NCI-H2081 (cell line): ENCODE measurements at regions not wholly inside any gene's neighbourhood (a gene's known extent, or its start where the extent isn't known, plus 50 kb on each side); places are given as distances from the start of the nearest gene placed in this dataset.
"Not testable (repeated sequence)": the region's sequence is repeated elsewhere in the genome, so short reads cannot be mapped to it uniquely, and the experiment has no call there.

ENCODE experiments used
- DNase-seq, 2 experiments: peaks; one replicate each; lab custom pipeline; 2025; lab: John Stamatoyannopoulos, UW

DNA sequence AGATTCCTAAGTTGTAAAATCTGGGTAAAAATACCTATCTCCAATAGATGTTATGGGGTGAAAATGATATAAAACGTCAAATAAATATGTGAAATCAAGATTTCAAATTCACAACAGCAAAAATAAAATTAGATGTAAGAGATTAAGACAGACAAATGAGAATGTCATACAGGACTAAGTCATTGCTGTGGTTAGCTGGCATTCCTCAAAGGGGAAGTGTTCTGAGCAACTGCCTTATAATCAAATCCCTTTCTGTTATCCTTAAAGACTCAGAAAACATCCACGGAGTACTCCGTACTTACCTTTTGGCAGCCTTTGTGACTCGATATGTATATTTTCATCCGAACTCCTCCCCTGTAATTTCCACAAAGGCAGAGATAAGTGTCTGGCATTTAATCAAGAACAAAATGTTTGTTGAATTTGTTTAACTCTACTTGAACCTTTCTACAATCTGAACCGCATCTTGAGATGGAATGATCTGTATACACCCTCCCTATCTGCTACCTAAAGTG is 559.6 kb downstream of the GATA3 start:
- no peak for DNase-seq

- no peak for DNase-seq
These were observed 560.6 kb downstream of the GATA3 start for GRCh38 chr10:8615118-8615517.

- no peak for DNase-seq
These were observed 561.7 kb downstream of the GATA3 start for GRCh38 chr10:8616166-8616565.

DNA sequence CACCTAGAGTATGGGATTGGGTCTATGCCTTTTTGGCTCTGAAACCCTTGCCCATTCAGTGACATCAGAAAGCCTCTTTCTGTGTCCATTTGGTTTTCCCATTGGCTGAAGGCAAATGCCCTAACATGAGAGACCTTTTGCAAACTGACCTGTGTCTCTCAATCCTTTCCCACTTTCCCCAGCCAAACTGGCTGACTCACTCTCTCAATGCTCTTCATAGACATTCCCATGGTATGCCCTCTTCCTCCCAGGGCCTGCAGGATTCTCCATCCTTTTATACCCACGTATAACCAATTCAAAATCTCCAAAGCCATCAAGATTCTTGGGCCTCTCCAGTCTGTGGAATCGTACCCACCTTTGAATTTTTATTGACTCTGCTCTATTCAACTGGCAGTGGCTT is 563.3 kb downstream of the GATA3 start:
- DNase-seq, result no peak

DNA sequence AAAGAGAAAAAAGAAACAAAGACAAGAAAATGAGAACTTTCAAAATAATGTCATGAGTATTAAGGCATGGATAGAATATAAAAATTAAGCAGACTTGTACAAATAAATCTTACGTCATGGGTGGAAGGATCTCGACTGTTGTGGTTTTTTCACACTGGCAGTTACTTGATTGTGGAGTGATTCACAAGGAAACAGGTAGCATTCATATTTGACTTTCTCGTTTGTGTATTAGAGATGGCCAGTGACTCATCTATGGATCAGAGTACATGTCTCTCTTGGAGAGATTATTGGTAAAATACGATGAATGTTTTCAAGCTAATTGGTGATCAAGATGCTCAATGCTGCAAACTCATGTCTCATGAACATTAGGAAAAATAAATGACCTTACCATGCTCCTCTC is 564.3 kb downstream of the GATA3 start:
- no peak for DNase-seq

DNA sequence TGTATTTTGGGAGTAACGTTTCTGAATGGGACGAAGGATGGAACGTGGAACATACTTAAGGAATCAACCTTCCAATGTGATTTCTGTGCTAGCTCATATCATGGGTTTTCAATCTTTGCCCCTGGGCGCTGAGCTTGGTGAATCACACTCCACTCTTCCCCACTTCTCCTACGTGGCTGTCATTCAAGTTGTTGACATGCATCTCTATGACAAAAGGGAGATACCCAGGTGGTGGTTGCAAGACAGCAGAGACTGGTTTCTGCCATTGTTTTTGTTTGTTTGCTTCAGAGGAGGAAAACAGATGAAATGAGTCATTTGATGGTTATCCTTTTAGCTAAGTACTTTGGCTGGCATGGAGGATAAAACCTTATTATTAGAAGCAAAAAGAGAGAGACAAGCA is 573.9 kb downstream of the GATA3 start:
- DNase-seq, result no peak

- no peak for DNase-seq
These were observed 579.4 kb downstream of the GATA3 start for GRCh38 chr10:8633909-8634308.

- DNase-seq, result no peak
These were observed 581.9 kb downstream of the GATA3 start for GRCh38 chr10:8636371-8636770.

- DNase-seq, result no peak
These were observed 583.2 kb downstream of the GATA3 start for GRCh38 chr10:8637640-8638039.

DNA sequence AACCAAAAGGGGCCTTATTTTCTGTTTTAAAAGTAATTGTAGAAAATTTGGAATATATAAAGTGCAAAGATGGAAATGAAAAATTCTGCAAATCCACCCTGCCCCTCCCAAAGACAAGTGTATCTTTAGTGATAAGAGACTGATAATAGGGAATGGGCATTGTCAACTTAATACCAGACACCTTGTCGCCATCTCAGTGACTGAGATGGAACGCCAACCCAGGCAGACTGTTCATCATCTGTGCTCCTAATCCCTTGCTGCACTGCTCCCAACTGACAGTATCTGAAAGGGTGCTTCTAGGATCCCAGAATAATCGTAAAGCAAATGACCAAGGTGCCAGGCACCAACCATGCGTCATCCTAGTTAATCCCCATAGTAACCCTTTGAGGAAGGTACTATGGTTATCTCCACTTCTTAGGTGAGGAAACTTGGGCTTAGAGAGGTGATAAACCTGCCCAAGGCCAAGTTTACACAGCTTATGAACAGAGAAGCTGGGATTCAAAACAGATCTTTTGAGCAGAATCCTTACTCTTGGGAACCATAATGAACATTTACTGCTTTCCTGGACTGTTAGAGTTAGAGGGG is 583.7 kb downstream of the GATA3 start:
- DNase-seq, result no peak

GRCh38 chr10:8639486-8640185 is 585.1 kb downstream of the GATA3 start:
- no peak for DNase-seq

DNA sequence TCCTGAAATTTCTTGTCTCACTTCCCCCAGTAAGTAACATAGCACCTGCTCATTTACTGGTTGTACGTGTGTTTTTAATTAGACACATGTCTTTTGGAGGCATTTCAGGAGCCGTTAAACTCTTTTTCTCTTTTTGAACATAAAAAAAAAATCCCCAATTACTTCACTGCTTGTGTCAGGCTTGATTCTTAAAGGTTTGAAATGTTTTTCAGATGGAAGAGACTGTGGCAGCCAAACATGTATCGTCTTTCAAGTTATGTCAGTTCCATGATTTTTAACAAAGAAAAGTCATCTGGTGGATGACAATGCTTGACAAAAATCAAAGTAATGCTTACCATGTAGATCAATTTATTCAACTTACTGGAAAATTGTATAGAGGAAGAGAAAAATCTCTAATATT is 585.8 kb downstream of the GATA3 start:
- DNase-seq, result no peak

- no peak for DNase-seq
These were observed 586.4 kb downstream of the GATA3 start for GRCh38 chr10:8640878-8641277.

- DNase-seq, result no peak
These were observed 601.8 kb downstream of the GATA3 start for GRCh38 chr10:8656261-8656660.

DNA sequence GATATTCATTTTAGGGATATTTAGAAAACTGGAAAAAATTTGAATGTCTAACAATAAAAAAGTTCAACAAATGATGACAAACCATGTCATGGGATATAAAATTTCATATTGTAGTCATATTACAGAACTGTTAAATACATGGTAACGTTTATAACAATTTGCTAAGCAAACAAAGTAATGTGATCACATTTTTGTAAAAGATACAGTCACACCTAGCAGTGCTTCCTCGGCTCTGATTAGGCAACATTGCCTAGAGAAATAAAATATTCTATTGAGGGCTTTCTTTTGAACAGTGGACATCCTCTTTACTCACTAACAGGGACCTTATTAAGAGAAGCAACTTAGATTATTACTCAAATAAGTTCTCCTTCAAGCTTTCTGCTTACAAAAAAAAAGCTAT is 605.5 kb downstream of the GATA3 start:
- no peak for DNase-seq

DNA sequence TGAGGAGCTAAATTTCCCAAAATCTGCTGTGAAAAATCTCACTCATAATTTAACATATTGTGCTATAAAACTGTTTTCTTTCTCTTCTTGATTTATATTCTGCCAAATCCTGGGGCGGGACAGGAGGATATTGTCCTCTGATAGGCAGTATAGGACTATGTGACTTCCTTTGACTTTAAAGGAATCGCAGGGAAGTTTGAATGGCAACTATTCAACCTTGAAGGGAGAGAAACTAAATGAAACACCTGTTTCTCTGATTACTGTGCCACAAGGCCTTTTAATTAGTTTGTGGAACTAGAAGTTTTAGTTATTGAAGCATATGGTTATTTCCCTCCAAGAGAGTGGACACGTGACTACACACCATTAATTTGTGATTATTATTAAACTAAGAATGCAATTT is 607.4 kb downstream of the GATA3 start:
- no peak for DNase-seq

GRCh38 chr10:8663131-8663530 is 608.6 kb downstream of the GATA3 start:
- no peak for DNase-seq

GRCh38 chr10:8665322-8665721 is 610.8 kb downstream of the GATA3 start:
- no peak for DNase-seq

DNA sequence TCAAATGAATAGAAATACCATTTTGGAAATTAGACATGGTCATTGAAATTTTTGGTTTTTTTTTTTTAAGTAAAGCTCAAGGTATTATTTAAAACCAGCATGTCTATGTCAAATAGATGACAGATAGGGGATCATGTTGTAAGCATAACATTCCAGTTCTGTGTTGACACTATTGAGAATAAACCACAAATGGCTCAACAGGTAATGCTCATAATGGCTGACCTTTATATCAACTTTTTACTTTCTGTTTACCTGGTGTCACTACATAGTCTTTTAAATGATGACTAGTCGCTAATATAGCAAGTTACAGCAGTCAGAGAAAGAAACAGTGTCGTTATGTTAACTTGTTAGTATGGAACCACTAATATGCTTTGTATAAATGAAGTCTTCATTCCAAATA is 616.0 kb downstream of the GATA3 start:
- no peak for DNase-seq

- DNase-seq, result no peak
These were observed 619.7 kb downstream of the GATA3 start for GRCh38 chr10:8674230-8674629.

- no peak for DNase-seq
These were observed 623.2 kb downstream of the GATA3 start for GRCh38 chr10:8677642-8678041.

GRCh38 chr10:8684916-8685315 is 630.4 kb downstream of the GATA3 start:
- not testable (repeated sequence) for DNase-seq

DNA sequence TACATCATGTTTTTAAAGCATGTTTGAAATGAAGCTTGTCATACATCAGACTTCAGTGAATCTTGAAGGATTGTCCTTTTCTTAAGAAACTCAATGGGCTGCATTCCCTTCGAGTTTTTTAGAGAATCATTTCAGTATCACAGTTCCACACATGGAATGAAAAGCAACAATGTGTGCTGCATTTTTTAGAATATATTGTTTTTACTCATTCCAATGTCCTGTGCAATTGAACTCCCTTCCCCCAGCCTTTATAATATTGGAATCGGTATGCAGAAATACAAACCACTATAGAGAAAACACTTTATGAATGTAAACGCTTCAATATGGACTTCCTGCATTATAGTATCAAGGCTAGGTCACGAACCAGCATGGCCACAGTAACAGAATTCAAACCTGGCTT is 634.4 kb downstream of the GATA3 start:
- no peak for DNase-seq

GRCh38 chr10:8691498-8692017 is 637.1 kb downstream of the GATA3 start:
- DNase-seq, result no peak
